COLO668 (cell line): ENCODE measurements at regions not wholly inside any gene's neighbourhood (a gene's known extent, or its start where the extent isn't known, plus 50 kb on each side); places are given as distances from the start of the nearest gene placed in this dataset.

ENCODE experiments used
- DNase-seq: peaks from one replicate; lab custom pipeline; 2025; ENCODE audit not compliant: unreplicated experiment; lab: John Stamatoyannopoulos, UW

GRCh38 chr11:27968461-27968860 lies 139.5 kb downstream of the KIF18A start:
- no peak for DNase-seq

- no peak for DNase-seq
These were observed 142.4 kb downstream of the KIF18A start for GRCh38 chr11:27965559-27965958.

DNA sequence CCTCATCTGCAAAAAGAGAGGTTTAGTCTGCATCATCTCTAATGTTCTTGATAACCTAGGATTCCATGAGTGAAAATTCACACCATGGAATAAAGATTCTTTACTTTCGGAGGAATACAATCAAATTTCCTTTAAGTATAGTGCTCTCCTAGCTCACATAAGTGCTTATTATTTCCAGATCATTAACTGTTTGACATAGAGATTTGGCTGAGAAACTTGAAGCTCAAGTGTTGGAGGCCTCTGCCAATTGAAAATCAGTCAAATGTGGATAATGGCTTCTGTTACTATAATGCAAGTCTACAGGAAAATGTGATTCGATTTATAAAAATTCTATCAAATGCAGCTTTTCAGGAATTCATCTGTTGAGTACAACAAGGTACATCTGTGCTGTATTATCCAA lies 144.6 kb downstream of the KIF18A start:
- no peak for DNase-seq

DNA sequence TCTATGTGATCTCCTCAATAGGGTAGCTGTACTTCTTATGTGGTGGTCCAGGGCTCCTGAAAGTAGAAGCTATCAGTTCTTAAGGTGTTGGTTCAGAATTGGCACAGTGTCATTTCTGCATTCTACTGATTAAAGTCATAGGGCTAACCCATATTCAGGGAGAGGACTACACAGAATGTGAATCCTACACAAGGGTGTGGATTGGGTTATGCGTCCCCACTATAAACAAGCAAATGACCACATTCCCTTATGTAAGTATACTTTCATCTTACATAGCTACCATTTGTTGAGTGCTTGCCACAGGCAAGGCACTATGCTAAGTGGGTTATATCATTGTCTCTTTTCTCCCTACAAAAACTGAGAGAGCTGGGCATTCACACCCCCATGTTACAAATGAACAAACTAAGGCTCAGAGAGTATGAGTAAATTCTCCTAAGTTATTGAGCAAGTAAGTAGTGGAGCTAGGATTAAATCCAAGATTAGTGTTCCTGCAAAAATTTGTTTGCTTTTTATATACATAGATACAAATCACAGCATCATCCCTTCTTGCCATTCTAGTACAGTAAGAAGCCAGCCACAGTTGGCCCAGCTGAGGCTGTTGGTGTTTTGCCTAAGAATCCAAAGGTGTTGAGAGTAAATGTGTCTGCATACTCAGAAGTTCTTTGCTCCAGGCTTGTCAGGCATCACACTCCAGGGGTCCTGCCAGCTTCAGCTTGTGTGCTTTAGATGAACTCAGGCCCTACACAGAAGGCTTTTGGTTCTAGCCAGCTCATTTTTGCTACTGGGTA lies 157.8 kb downstream of the KIF18A start:
- DNase-seq = no peak

DNA sequence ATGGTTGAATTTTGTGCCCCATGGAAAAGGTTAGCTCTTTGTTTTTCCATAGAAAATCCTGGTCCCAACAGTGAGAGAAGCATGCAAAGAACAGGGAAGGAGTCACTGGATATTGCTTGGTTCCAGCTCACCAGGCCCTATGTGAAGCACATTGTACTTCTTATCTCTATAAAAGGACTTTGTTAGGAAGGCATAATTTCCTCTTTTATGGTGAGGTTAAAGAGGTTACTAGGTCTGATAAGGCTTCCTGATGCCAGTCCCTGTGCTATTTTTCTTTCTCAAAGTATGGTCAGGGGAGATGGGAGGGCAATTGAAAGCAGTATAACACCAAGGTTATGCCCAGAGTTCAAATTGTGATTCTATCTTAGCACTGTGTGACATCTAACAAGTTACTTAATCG lies 162.6 kb downstream of the KIF18A start:
- DNase-seq = no peak

DNA sequence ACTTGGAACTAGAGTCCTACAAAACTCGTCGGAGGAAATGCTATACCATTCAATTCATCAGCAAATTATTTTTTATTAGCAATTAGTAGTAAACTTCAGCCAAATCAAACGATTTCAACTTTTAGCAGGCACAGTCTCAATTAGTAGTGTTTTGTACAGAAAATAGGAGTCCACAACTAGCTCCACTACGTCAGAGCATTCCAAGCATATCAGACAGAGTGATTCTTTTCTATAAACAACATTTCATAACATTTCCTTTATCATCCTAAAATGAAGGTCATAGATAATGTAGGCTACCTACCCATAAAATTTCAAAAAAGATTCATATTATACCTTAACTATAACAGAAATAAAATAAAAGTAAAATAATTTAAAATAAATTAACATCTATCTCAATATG lies 169.9 kb downstream of the KIF18A start:
- DNase-seq = no peak

DNA sequence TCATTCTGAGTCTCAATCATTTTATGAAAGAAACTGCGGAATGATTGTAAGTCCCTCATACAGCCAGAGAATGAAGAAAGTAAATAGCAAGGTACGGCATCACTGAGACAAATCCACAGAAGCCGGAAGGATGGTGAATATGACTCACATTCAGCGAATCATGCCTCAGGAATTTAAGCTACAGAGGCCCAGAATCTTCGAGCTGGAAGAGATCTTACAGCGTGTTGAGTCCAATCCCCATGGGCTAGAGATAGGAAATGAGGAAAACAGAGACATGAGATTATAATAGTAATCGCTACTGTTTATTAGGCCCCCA lies 173.2 kb downstream of the KIF18A start:
- DNase-seq = no peak

- no peak for DNase-seq
These were observed 173.7 kb downstream of the KIF18A start for GRCh38 chr11:27933992-27934829.

GRCh38 chr11:27931770-27932169 lies 176.2 kb downstream of the KIF18A start:
- no peak for DNase-seq

DNA sequence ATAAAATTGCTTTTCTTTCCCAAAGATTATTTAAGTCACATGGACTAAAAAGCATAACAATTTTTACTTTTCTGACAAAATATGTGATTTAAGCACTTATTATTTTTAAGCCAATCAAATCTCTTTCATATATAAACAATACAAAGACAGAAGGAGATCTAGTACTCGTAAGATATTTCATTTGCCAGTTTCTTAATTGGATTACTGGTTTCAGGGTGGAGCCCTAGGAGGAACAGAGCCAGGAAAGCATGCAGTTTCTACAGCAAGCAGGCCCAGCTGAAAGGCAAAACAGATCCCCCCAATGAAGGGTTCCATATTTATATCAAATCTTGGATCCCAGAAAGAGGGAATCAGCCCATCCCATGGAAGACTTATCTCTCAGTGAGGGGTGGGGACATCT lies 177.0 kb downstream of the KIF18A start:
- DNase-seq = no peak

- no peak for DNase-seq
These were observed 179.1 kb downstream of the KIF18A start for GRCh38 chr11:27928809-27929208.

DNA sequence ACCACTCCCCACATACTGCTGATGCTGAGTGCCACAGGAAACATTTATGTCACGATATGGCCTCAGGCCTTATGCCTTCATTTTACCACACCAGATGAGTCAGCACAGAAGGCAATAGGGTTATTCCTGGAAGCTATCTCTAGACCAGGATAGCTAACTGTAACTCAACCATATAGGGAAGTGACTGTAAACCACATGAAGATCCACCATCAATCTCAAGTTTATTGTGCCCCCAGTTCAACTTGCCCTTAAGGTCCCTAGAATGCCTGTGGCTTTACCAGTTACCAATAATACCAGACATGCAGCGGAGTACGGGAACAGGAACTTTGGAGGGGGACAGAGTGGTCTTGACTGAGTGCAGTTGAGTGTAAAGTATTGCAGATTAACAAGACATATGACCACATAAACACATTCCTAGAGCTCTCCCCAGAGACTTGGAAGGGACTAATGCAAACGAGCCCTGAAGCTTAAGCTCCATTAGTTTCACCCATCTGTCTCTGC lies 180.9 kb downstream of the KIF18A start:
- DNase-seq = no peak

- no peak for DNase-seq
These were observed 181.5 kb downstream of the KIF18A start for GRCh38 chr11:27926486-27926885.

GRCh38 chr11:27921472-27921871 lies 186.5 kb downstream of the KIF18A start:
- DNase-seq = no peak

- no peak for DNase-seq
These were observed 191.3 kb downstream of the KIF18A start for GRCh38 chr11:27916541-27917100.

- DNase-seq = no peak
These were observed 193.9 kb downstream of the KIF18A start for GRCh38 chr11:27914080-27914479.

- no peak for DNase-seq
These were observed 194.3 kb downstream of the KIF18A start for GRCh38 chr11:27913650-27914049.

- no peak for DNase-seq
These were observed 195.0 kb downstream of the KIF18A start for GRCh38 chr11:27912916-27913315.

- no peak for DNase-seq
These were observed 197.6 kb downstream of the KIF18A start for GRCh38 chr11:27910186-27910931.

GRCh38 chr11:27909386-27909785 lies 198.6 kb downstream of the KIF18A start:
- DNase-seq = no peak

GRCh38 chr11:27908621-27909020 lies 199.3 kb downstream of the KIF18A start:
- no peak for DNase-seq
